ENCODE measurements at regions not wholly inside any gene's neighbourhood (a gene's known extent, or its start where the extent isn't known, plus 50 kb on each side); places are given as distances from the start of the nearest gene placed in this dataset.

DNA sequence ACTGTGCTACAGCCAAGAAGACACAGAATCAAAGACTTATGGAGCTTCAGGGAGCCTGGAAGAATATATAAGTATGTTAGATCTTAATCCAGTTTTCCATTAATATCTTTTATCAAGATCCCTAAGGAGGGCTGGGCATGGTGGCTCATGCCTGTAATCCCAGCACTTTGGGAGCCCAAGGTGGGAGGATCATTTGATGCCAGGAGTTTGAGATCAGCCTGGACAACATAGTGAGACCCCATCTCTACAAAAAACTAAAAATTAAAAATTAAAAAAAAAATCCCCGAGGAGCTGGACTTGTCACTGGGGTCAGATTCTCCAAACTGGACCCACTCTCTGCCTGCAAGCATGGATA is 113.9 kb upstream of the CDC42BPA start:
- Histone ChIP-seq H3K27me3 (ENCODE audit: low read length) (0 out of 2 replicates have a peak, but pooled peaks cover 2% of the 10 kb centered on the region), H3K36me3 (ENCODE audit: insufficient read depth, low read length) (no peaks in the 10 kb centered on the region), H2AFZ (ENCODE audit: low read length) (no peak overlapping the region), H3K9me3 (ENCODE audit: low read length) (no peaks in the 10 kb centered on the region), H3K4me2 (ENCODE audit: low read depth, low read length, poor library complexity, severe bottlenecking) (no peak overlapping the region), H3K79me2 (ENCODE audit: low read length) (no peaks in the 10 kb centered on the region), H3K4me1 (ENCODE audit: low read length) (no peaks in the 10 kb centered on the region), H3K9me2 (replicated peaks; ENCODE audit: insufficient read depth, low read length) (no peaks in the 10 kb centered on the region), H3K27ac (ENCODE audit: low read length) (no peak overlapping the region), H4K20me1 (ENCODE audit: insufficient read depth, low read depth, low read length) (no peaks in the 10 kb centered on the region), H3K4me3 (ENCODE audit: low read length) (no peak overlapping the region), H3K9ac (ENCODE audit: low read length) (no peak overlapping the region)
- DNase-seq: no peak

GRCh38 chr1:227429447-227430359 is 111.4 kb upstream of the CDC42BPA start:
- no peaks in the 10 kb centered on the region for H3K9me2 ChIP-seq (replicated peaks; ENCODE audit: insufficient read depth, low read length)
- H3K4me3 ChIP-seq (ENCODE audit: low read length): no peak overlapping the region
- no peak overlapping the region for H3K9ac ChIP-seq (ENCODE audit: low read length)
- H3K4me1 ChIP-seq (ENCODE audit: low read length): no peaks in the 10 kb centered on the region
- no peaks in the 10 kb centered on the region for H3K79me2 ChIP-seq (ENCODE audit: low read length)
- H3K9me3 ChIP-seq (ENCODE audit: low read length): no peaks in the 10 kb centered on the region
- no peaks in the 10 kb centered on the region for H4K20me1 ChIP-seq (ENCODE audit: insufficient read depth, low read depth, low read length)
- H3K27me3 ChIP-seq (ENCODE audit: low read length): 0 out of 2 replicates have a peak, but pooled peaks cover 2% of the 10 kb centered on the region
- no peaks in the 10 kb centered on the region for H3K36me3 ChIP-seq (ENCODE audit: insufficient read depth, low read length)
- no peak overlapping the region for H3K4me2 ChIP-seq (ENCODE audit: low read depth, low read length, poor library complexity, severe bottlenecking)
- H3K27ac ChIP-seq (ENCODE audit: low read length): no peak overlapping the region
- no peak overlapping the region for H2AFZ ChIP-seq (ENCODE audit: low read length)
- no peak for DNase-seq

DNA sequence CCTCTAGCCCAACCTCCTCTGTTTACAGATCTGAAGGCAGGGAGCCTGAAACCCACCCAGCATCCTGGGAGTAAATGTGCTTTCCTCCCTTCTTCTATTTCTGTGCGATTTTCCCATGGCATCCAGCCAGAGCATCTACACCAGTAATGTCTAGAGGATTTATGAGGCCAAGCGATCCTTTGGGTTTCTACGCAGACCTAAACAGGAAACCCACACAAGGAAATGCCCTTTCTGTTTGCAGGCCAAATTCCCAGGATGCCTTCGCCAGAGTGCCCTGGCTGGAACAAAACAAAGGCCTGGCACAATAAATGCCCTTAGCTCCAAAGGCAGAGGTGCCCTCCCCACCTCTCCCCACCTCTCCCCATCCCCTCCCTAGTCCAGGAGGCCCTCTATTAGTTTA is 110.5 kb upstream of the CDC42BPA start:
- H3K4me3 ChIP-seq (ENCODE audit: low read length): no peak overlapping the region
- no peak overlapping the region for H2AFZ ChIP-seq (ENCODE audit: low read length)
- no peak for DNase-seq
- no peaks in the 10 kb centered on the region for H3K9me2 ChIP-seq (replicated peaks; ENCODE audit: insufficient read depth, low read length)
- H3K79me2 ChIP-seq (ENCODE audit: low read length): no peaks in the 10 kb centered on the region
- no peak overlapping the region for H3K9ac ChIP-seq (ENCODE audit: low read length)
- no peaks in the 10 kb centered on the region for H3K4me1 ChIP-seq (ENCODE audit: low read length)
- no peaks in the 10 kb centered on the region for H3K9me3 ChIP-seq (ENCODE audit: low read length)
- H3K36me3 ChIP-seq (ENCODE audit: insufficient read depth, low read length): no peaks in the 10 kb centered on the region
- H3K27ac ChIP-seq (ENCODE audit: low read length): no peak overlapping the region
- no peaks in the 10 kb centered on the region for H4K20me1 ChIP-seq (ENCODE audit: insufficient read depth, low read depth, low read length)
- H3K27me3 ChIP-seq (ENCODE audit: low read length): 0 out of 2 replicates have a peak, but pooled peaks cover 2% of the 10 kb centered on the region
- H3K4me2 ChIP-seq (ENCODE audit: low read depth, low read length, poor library complexity, severe bottlenecking): no peak overlapping the region

DNA sequence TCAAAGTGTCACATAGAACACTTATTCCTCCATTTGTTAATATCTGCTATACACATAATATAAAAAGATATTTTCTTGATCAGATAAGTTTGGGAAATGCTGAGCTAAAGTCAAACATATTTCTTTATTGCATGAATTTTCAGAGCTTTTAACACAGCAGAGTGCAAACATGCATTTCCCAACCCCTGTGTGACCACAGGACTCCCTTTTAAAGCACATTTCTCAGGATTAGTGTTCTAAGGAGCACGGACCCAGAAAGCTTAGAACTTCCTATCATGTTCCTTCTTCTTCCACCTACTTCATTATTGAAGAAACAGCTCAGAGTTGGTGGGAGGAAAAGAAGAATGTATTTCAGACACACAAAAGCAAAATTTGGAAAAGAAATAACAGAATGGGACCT is 109.1 kb upstream of the CDC42BPA start:
- 0 out of 2 replicates have a peak, but pooled peaks cover 2% of the 10 kb centered on the region for H3K27me3 ChIP-seq (ENCODE audit: low read length)
- H3K27ac ChIP-seq (ENCODE audit: low read length): no peak overlapping the region
- H3K9me3 ChIP-seq (ENCODE audit: low read length): no peaks in the 10 kb centered on the region
- DNase-seq: no peak
- no peaks in the 10 kb centered on the region for H3K79me2 ChIP-seq (ENCODE audit: low read length)
- H3K9ac ChIP-seq (ENCODE audit: low read length): no peak overlapping the region
- H3K9me2 ChIP-seq (replicated peaks; ENCODE audit: insufficient read depth, low read length): no peaks in the 10 kb centered on the region
- H2AFZ ChIP-seq (ENCODE audit: low read length): no peak overlapping the region
- H4K20me1 ChIP-seq (ENCODE audit: insufficient read depth, low read depth, low read length): no peaks in the 10 kb centered on the region
- no peaks in the 10 kb centered on the region for H3K4me1 ChIP-seq (ENCODE audit: low read length)
- no peaks in the 10 kb centered on the region for H3K36me3 ChIP-seq (ENCODE audit: insufficient read depth, low read length)
- H3K4me2 ChIP-seq (ENCODE audit: low read depth, low read length, poor library complexity, severe bottlenecking): no peak overlapping the region
- no peak overlapping the region for H3K4me3 ChIP-seq (ENCODE audit: low read length)

GRCh38 chr1:227424953-227425352 is 106.7 kb upstream of the CDC42BPA start:
- no peaks in the 10 kb centered on the region for H3K4me1 ChIP-seq (ENCODE audit: low read length)
- H3K27ac ChIP-seq (ENCODE audit: low read length): no peak overlapping the region
- no peaks in the 10 kb centered on the region for H4K20me1 ChIP-seq (ENCODE audit: insufficient read depth, low read depth, low read length)
- no peaks in the 10 kb centered on the region for H3K36me3 ChIP-seq (ENCODE audit: insufficient read depth, low read length)
- no peak overlapping the region for H3K9ac ChIP-seq (ENCODE audit: low read length)
- no peak for DNase-seq
- no peak overlapping the region for H3K4me2 ChIP-seq (ENCODE audit: low read depth, low read length, poor library complexity, severe bottlenecking)
- no peaks in the 10 kb centered on the region for H3K9me2 ChIP-seq (replicated peaks; ENCODE audit: insufficient read depth, low read length)
- H3K4me3 ChIP-seq (ENCODE audit: low read length): no peak overlapping the region
- H2AFZ ChIP-seq (ENCODE audit: low read length): no peak overlapping the region
- H3K79me2 ChIP-seq (ENCODE audit: low read length): no peaks in the 10 kb centered on the region
- no peaks in the 10 kb centered on the region for H3K9me3 ChIP-seq (ENCODE audit: low read length)
- H3K27me3 ChIP-seq (ENCODE audit: low read length): 0 out of 2 replicates have a peak, but pooled peaks cover 2% of the 10 kb centered on the region

DNA sequence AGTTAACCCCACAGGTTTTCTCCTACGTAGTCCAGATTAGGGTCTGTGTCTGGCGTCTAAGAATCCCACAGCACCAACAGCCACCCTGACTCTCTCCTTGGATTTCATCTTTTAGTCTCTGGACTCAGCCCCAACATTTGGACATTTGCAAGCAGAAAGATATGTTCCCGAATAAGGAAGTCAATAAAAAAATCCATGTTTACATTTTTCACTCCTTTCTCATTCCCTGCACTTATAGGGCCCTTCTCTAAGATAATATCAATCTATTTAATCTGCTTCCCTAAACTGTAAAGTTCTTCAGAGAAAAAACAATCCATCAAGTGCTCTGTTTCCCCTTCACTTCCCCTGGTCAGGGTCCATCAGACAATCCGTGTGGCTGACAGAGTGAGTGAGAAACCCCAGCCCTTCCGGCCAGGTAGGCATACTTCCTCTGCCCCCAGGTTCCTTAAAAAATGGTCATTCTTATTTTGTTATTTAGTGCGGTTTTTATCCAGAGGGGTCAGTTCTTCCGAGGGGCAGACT is 105.9 kb upstream of the CDC42BPA start:
- Histone ChIP-seq H2AFZ (ENCODE audit: low read length) (no peak overlapping the region), H3K9me3 (ENCODE audit: low read length) (no peaks in the 10 kb centered on the region), H3K27me3 (ENCODE audit: low read length) (0 out of 2 replicates have a peak, but pooled peaks cover 2% of the 10 kb centered on the region), H3K4me2 (ENCODE audit: low read depth, low read length, poor library complexity, severe bottlenecking) (no peak overlapping the region), H3K27ac (ENCODE audit: low read length) (no peak overlapping the region), H4K20me1 (ENCODE audit: insufficient read depth, low read depth, low read length) (no peaks in the 10 kb centered on the region), H3K36me3 (ENCODE audit: insufficient read depth, low read length) (no peaks in the 10 kb centered on the region), H3K4me1 (ENCODE audit: low read length) (no peaks in the 10 kb centered on the region), H3K79me2 (ENCODE audit: low read length) (no peaks in the 10 kb centered on the region), H3K4me3 (ENCODE audit: low read length) (no peak overlapping the region), H3K9ac (ENCODE audit: low read length) (no peak overlapping the region), H3K9me2 (replicated peaks; ENCODE audit: insufficient read depth, low read length) (no peaks in the 10 kb centered on the region)
- no peak for DNase-seq

DNA sequence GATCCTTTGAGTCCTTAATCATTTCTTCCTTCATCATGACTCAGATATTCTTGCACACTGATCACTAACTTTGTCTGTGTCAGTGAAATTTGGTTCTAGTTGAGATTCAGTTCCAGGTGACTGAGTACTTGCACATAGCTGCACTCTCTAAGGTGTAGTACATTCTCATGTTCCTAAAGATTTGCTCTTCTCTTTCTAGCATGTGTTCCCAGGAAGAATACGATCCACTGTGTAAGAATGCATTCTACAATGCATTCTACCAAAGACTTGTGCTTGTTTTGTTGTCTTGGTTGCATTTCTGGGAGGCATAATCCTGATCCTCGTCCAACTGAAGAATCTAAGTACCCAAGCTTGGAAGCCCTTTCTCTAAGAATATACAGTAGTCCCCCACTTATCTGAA is 104.3 kb upstream of the CDC42BPA start:
- Histone ChIP-seq H3K9me3 (ENCODE audit: low read length) (no peaks in the 10 kb centered on the region), H3K36me3 (ENCODE audit: insufficient read depth, low read length) (no peaks in the 10 kb centered on the region), H3K4me3 (ENCODE audit: low read length) (no peak overlapping the region), H3K79me2 (ENCODE audit: low read length) (no peaks in the 10 kb centered on the region), H3K4me1 (ENCODE audit: low read length) (no peaks in the 10 kb centered on the region), H3K27me3 (ENCODE audit: low read length) (no peaks in the 10 kb centered on the region), H4K20me1 (ENCODE audit: insufficient read depth, low read depth, low read length) (no peaks in the 10 kb centered on the region), H2AFZ (ENCODE audit: low read length) (no peak overlapping the region), H3K4me2 (ENCODE audit: low read depth, low read length, poor library complexity, severe bottlenecking) (no peak overlapping the region), H3K9me2 (replicated peaks; ENCODE audit: insufficient read depth, low read length) (no peaks in the 10 kb centered on the region), H3K27ac (ENCODE audit: low read length) (no peak overlapping the region), H3K9ac (ENCODE audit: low read length) (no peak overlapping the region)
- no peak for DNase-seq

- no peak overlapping the region for H3K4me3 ChIP-seq (ENCODE audit: low read length)
- H3K9me2 ChIP-seq (replicated peaks; ENCODE audit: insufficient read depth, low read length): no peaks in the 10 kb centered on the region
- no peaks in the 10 kb centered on the region for H3K79me2 ChIP-seq (ENCODE audit: low read length)
- no peaks in the 10 kb centered on the region for H3K27me3 ChIP-seq (ENCODE audit: low read length)
- no peaks in the 10 kb centered on the region for H3K36me3 ChIP-seq (ENCODE audit: insufficient read depth, low read length)
- H3K9ac ChIP-seq (ENCODE audit: low read length): no peak overlapping the region
- no peak overlapping the region for H2AFZ ChIP-seq (ENCODE audit: low read length)
- DNase-seq: no peak
- no peaks in the 10 kb centered on the region for H3K4me1 ChIP-seq (ENCODE audit: low read length)
- no peaks in the 10 kb centered on the region for H4K20me1 ChIP-seq (ENCODE audit: insufficient read depth, low read depth, low read length)
- no peaks in the 10 kb centered on the region for H3K9me3 ChIP-seq (ENCODE audit: low read length)
- no peak overlapping the region for H3K4me2 ChIP-seq (ENCODE audit: low read depth, low read length, poor library complexity, severe bottlenecking)
- no peak overlapping the region for H3K27ac ChIP-seq (ENCODE audit: low read length)
These were observed 101.9 kb upstream of the CDC42BPA start for GRCh38 chr1:227420147-227420546.
